H1 (cell line): ENCODE measurements at regions not wholly inside any gene's neighbourhood (a gene's known extent, or its start where the extent isn't known, plus 50 kb on each side); places are given as distances from the start of the nearest gene placed in this dataset.

Experiments used
- EP300 ChIP-seq, 2 experiments: IDR thresholded peaks; 1 replicate in 1 of 2; 2 replicates in 1 of 2; pipeline ENCODE4 v1.6.1; 2011 to 2012; ENCODE audit warnings: low read depth in 2 of 2, low read length in 2 of 2, mild to moderate bottlenecking in 2 of 2, borderline replicate concordance in 1 of 2, inconsistent platforms in 1 of 2, moderate library complexity in 1 of 2
- GABPA ChIP-seq: IDR thresholded peaks from 2 replicates; pipeline ENCODE4 v1.6.1; 2011; ENCODE audit warnings: mild to moderate bottlenecking, low read length, moderate library complexity, borderline replicate concordance; ENCODE audit not compliant: insufficient read depth
- SRF ChIP-seq: IDR thresholded peaks from 2 replicates; pipeline ENCODE4 v1.6.1; 2011; ENCODE audit warnings: mild to moderate bottlenecking, low read depth, low read length, moderate library complexity

GRCh38 chr16:62625326-62625725 is 589.1 kb upstream of the CDH8 start (continued):
- TF ChIP-seq EP300 (IDR thresholded peaks at IDR 0.05; ENCODE audit: borderline replicate concordance in 1 of 2, low read depth in 2 of 2, low read length in 2 of 2) = no peak
- no peak for TF ChIP-seq GABPA
- no peak for TF ChIP-seq SRF
